Esophagus (tissue), 2 donors: ENCODE measurements at regions not wholly inside any gene's neighbourhood (a gene's known extent, or its start where the extent isn't known, plus 50 kb on each side); places are given as distances from the start of the nearest gene placed in this dataset.
"Not testable (repeated sequence)": the region's sequence is repeated elsewhere in the genome, so short reads cannot be mapped to it uniquely, and the experiment has no call there.

Source experiments
- H3K27ac ChIP-seq, 2 donors: one replicate each; pipeline ENCODE4 v1.5.1; 2013; ENCODE audit warnings: low read depth in 2 of 2, mild to moderate bottlenecking in 2 of 2, inconsistent platforms in 1 of 2, low read length in 1 of 2, moderate library complexity in 1 of 2
- H3K27me3 ChIP-seq, 2 donors: one replicate each; pipeline ENCODE4 v1.6.1; 2013; ENCODE audit warnings: low read length in 2 of 2, control low read depth in 1 of 2, mild to moderate bottlenecking in 1 of 2; ENCODE audit not compliant: insufficient read depth in 2 of 2, control insufficient read depth in 1 of 2
- H3K36me3 ChIP-seq, 2 donors: one replicate each; pipeline ENCODE4 v1.6.1; 2013; ENCODE audit warnings: low read length in 1 of 2; ENCODE audit not compliant: control insufficient read depth in 2 of 2, insufficient read depth in 2 of 2
- H3K4me1 ChIP-seq, 2 donors: one replicate each; pipeline ENCODE4 v1.6.1; 2013; ENCODE audit warnings: low read length in 1 of 2; ENCODE audit not compliant: control insufficient read depth in 2 of 2, insufficient read depth in 2 of 2
- H3K4me3 ChIP-seq, 2 donors: one replicate each; pipeline ENCODE4 v1.5.1; 2013; ENCODE audit warnings: low read length in 2 of 2, mild to moderate bottlenecking in 2 of 2, low read depth in 1 of 2, moderate library complexity in 1 of 2
- H3K9me3 ChIP-seq, 2 donors: one replicate each; pipeline ENCODE4 v1.6.1; 2013; ENCODE audit warnings: mild to moderate bottlenecking in 2 of 2, low read depth in 1 of 2, low read length in 1 of 2, moderate library complexity in 1 of 2; ENCODE audit not compliant: control insufficient read depth in 2 of 2, insufficient read depth in 1 of 2
- WGBS, 2 donors: extraction: QIAGEN DNeasy Blood & Tissue Kit; methylation state at CpG; one replicate each; pipeline ENCODE4 v1.1.7; 2013; 5-methylcytosine and 5-hydroxymethylcytosine counted together
- donor health status: healthy with polysubstance abuse.
- donor health status: Bipolar disorder and iron deficiency.

GRCh38 chr3:145457825-145458552 is 703.0 kb downstream of the PLOD2 start:
- H3K4me3 ChIP-seq: no peak overlapping the region
- H3K27me3 ChIP-seq: no peaks in the 10 kb centered on the region
- no peaks in the 10 kb centered on the region for H3K9me3 ChIP-seq
- H3K27ac ChIP-seq: no peak overlapping the region
- H3K4me1 ChIP-seq: no peaks in the 10 kb centered on the region
- 69 to 74% methylated on average over 6 of the region's 6 CpGs for WGBS, 2 donors
- no peaks in the 10 kb centered on the region for H3K36me3 ChIP-seq

GRCh38 chr3:145459681-145460080 is 701.3 kb downstream of the PLOD2 start:
- not testable (repeated sequence) for H3K4me3 ChIP-seq, H3K9me3 ChIP-seq
- WGBS, 2 donors: 88 to 100% methylated on average over 1 of the region's 1 CpG

GRCh38 chr3:145471976-145472375 is 689.0 kb downstream of the PLOD2 start:
- no peaks in the 10 kb centered on the region for H3K9me3 ChIP-seq
- no peak overlapping the region for H3K4me3 ChIP-seq
- 76 to 80% methylated on average over 3 of the region's 3 CpGs for WGBS, 2 donors
- no peaks in the 10 kb centered on the region for H3K27me3 ChIP-seq
- no peaks in the 10 kb centered on the region for H3K36me3 ChIP-seq
- H3K4me1 ChIP-seq: no peaks in the 10 kb centered on the region
- H3K27ac ChIP-seq: no peak overlapping the region

More at GRCh38 chr3:145459681-145460080, 701.3 kb downstream of the PLOD2 start:
- not testable (repeated sequence) for H3K27ac ChIP-seq, H3K4me1 ChIP-seq, H3K36me3 ChIP-seq, H3K27me3 ChIP-seq

GRCh38 chr3:145482735-145483134 is 678.2 kb downstream of the PLOD2 start:
- not testable (repeated sequence) for H3K9me3 ChIP-seq, H3K27me3 ChIP-seq, H3K4me3 ChIP-seq, H3K36me3 ChIP-seq, H3K4me1 ChIP-seq, H3K27ac ChIP-seq
- WGBS, 2 donors: 90 to 93% methylated on average over 13 to 17 of the region's 25 CpGs

GRCh38 chr3:145483992-145484391 is 677.0 kb downstream of the PLOD2 start:
- no peaks in the 10 kb centered on the region for H3K4me1 ChIP-seq
- no peaks in the 10 kb centered on the region for H3K9me3 ChIP-seq
- 59 to 67% methylated on average over 3 of the region's 3 CpGs for WGBS, 2 donors
- no peak overlapping the region for H3K4me3 ChIP-seq
- H3K36me3 ChIP-seq: no peaks in the 10 kb centered on the region
- H3K27ac ChIP-seq: no peak overlapping the region
- H3K27me3 ChIP-seq: no peaks in the 10 kb centered on the region

- no peaks in the 10 kb centered on the region for H3K36me3 ChIP-seq
- H3K27ac ChIP-seq: no peak overlapping the region
- no peaks in the 10 kb centered on the region for H3K27me3 ChIP-seq
- H3K4me1 ChIP-seq: no peaks in the 10 kb centered on the region
- H3K4me3 ChIP-seq: no peak overlapping the region
- H3K9me3 ChIP-seq: no peaks in the 10 kb centered on the region
Observed at GRCh38 chr3:145489011-145489410, 672.0 kb downstream of the PLOD2 start.

GRCh38 chr3:145490088-145491048 is 670.6 kb downstream of the PLOD2 start:
- H3K27ac ChIP-seq: no peak overlapping the region
- no peaks in the 10 kb centered on the region for H3K9me3 ChIP-seq
- H3K36me3 ChIP-seq: no peaks in the 10 kb centered on the region
- WGBS, 2 donors: 72 to 74% methylated on average over 11 of the region's 11 CpGs
- no peaks in the 10 kb centered on the region for H3K4me1 ChIP-seq
- no peaks in the 10 kb centered on the region for H3K27me3 ChIP-seq
- H3K4me3 ChIP-seq: no peak overlapping the region

- Histone ChIP-seq H3K4me3 (no peak overlapping the region), H3K36me3 (no peaks in the 10 kb centered on the region), H3K27me3 (no peaks in the 10 kb centered on the region), H3K27ac (no peak overlapping the region), H3K4me1 (no peaks in the 10 kb centered on the region), H3K9me3 (no peaks in the 10 kb centered on the region)
- 85 to 87% methylated on average over 2 of the region's 2 CpGs for WGBS, 2 donors
Observed at GRCh38 chr3:145492456-145492855, 668.5 kb downstream of the PLOD2 start.

GRCh38 chr3:145517416-145517815 is 643.6 kb downstream of the PLOD2 start:
- H3K9me3 ChIP-seq, H3K4me3 ChIP-seq, H3K27me3 ChIP-seq, H3K36me3 ChIP-seq, H3K4me1 ChIP-seq, H3K27ac ChIP-seq: not testable (repeated sequence)
- 89 to 92% methylated on average over 4 of the region's 4 CpGs for WGBS, 2 donors
